ENCODE measurements at regions not wholly inside any gene's neighbourhood (a gene's known extent, or its start where the extent isn't known, plus 50 kb on each side); places are given as distances from the start of the nearest gene placed in this dataset.
"Not testable (repeated sequence)": the region's sequence is repeated elsewhere in the genome, so short reads cannot be mapped to it uniquely, and the experiment has no call there.

- DNase-seq = no peak
- ATAC-seq (ENCODE audit: low FRiP score) = no peak
- Histone ChIP-seq H3K4me1 (ENCODE audit: control insufficient read depth in 1 of 2, insufficient read depth in 2 of 2, low read length in 2 of 2) (no peaks in the 10 kb centered on the region), H3K27ac (ENCODE audit: low read depth in 1 of 2, low read length in 2 of 2) (no peak overlapping the region), H3K27me3 (ENCODE audit: control insufficient read depth in 1 of 2, insufficient read depth in 2 of 2, low read length in 1 of 2) (no peaks in the 10 kb centered on the region), H3K4me3 (ENCODE audit: low read length in 2 of 2) (no peak overlapping the region), H3K9me3 (ENCODE audit: control insufficient read depth, low read length) (no peaks in the 10 kb centered on the region), H3K36me3 (ENCODE audit: control insufficient read depth in 1 of 2, insufficient read depth in 2 of 2, low read length in 1 of 2) (no peaks in the 10 kb centered on the region)
- WGBS, 2 donors = 92 to 93% methylated on average over 1 of the region's 1 CpG
- intact Hi-C loops (cut with DNase I) = no loop called here
Measured at GRCh38 chr21:28690196-28690595, 302.5 kb downstream of the LTN1 start.

DNA sequence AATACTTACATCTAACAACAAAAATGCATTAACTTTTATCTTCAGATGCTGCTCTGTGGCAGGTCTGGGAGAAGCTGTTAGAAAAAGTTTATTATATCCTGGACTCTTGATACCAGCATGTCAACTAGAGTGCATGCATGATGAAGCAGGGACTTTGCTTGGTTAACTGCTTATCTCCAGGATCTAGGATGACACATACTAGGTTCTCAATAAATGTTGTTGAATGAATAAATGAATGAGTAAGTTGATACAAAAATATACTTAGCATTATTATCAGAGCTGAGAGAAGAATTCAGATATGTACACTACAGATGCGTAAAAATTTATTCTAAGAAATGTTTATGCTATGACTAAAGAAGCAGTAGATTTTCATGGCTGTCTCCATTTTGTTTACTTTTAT lies 304.3 kb downstream of the LTN1 start:
- DNase-seq = no peak
- H3K36me3 ChIP-seq (ENCODE audit: control insufficient read depth in 1 of 2, insufficient read depth in 2 of 2, low read length in 1 of 2) = no peaks in the 10 kb centered on the region
- no peak overlapping the region for H3K4me3 ChIP-seq (ENCODE audit: low read length in 2 of 2)
- no peaks in the 10 kb centered on the region for H3K27me3 ChIP-seq (ENCODE audit: control insufficient read depth in 1 of 2, insufficient read depth in 2 of 2, low read length in 1 of 2)
- no peaks in the 10 kb centered on the region for H3K9me3 ChIP-seq (ENCODE audit: control insufficient read depth, low read length)
- WGBS, 2 donors = 97 to 100% methylated on average over 1 of the region's 1 CpG
- H3K27ac ChIP-seq (ENCODE audit: low read depth in 1 of 2, low read length in 2 of 2) = no peak overlapping the region
- H3K4me1 ChIP-seq (ENCODE audit: control insufficient read depth in 1 of 2, insufficient read depth in 2 of 2, low read length in 2 of 2) = no peaks in the 10 kb centered on the region
- intact Hi-C loops (cut with DNase I) = no loop called here
- no peak for ATAC-seq (ENCODE audit: low FRiP score)

- WGBS, 2 donors = 82 to 90% methylated on average over 1 of the region's 1 CpG
- no peak for DNase-seq
- intact Hi-C loops (cut with DNase I) = no loop called here
Measured at GRCh38 chr21:28687586-28687985, 305.1 kb downstream of the LTN1 start.

GRCh38 chr21:28683982-28684752 lies 308.5 kb downstream of the LTN1 start:
- no peak for ATAC-seq (ENCODE audit: low FRiP score)
- no peak overlapping the region for H3K4me3 ChIP-seq (ENCODE audit: low read length in 2 of 2)
- no peaks in the 10 kb centered on the region for H3K4me1 ChIP-seq (ENCODE audit: control insufficient read depth in 1 of 2, insufficient read depth in 2 of 2, low read length in 2 of 2)
- no peaks in the 10 kb centered on the region for H3K9me3 ChIP-seq (ENCODE audit: control insufficient read depth, low read length)
- no peak for DNase-seq
- intact Hi-C loops (cut with DNase I) = no loop called here
- H3K27ac ChIP-seq (ENCODE audit: low read depth in 1 of 2, low read length in 2 of 2) = no peak overlapping the region
- H3K36me3 ChIP-seq (ENCODE audit: control insufficient read depth in 1 of 2, insufficient read depth in 2 of 2, low read length in 1 of 2) = no peaks in the 10 kb centered on the region
- WGBS, 2 donors = 68 to 74% methylated on average over 6 of the region's 6 CpGs
- no peaks in the 10 kb centered on the region for H3K27me3 ChIP-seq (ENCODE audit: control insufficient read depth in 1 of 2, insufficient read depth in 2 of 2, low read length in 1 of 2)

More at GRCh38 chr21:28687586-28687985, 305.1 kb downstream of the LTN1 start:
- H3K27me3 ChIP-seq (ENCODE audit: control insufficient read depth in 1 of 2, insufficient read depth in 2 of 2, low read length in 1 of 2) = no peaks in the 10 kb centered on the region
- H3K36me3 ChIP-seq (ENCODE audit: control insufficient read depth in 1 of 2, insufficient read depth in 2 of 2, low read length in 1 of 2) = no peaks in the 10 kb centered on the region
- no peak overlapping the region for H3K4me3 ChIP-seq (ENCODE audit: low read length in 2 of 2)
- no peak for ATAC-seq (ENCODE audit: low FRiP score)
- H3K4me1 ChIP-seq (ENCODE audit: control insufficient read depth in 1 of 2, insufficient read depth in 2 of 2, low read length in 2 of 2) = no peaks in the 10 kb centered on the region
- no peaks in the 10 kb centered on the region for H3K9me3 ChIP-seq (ENCODE audit: control insufficient read depth, low read length)
- H3K27ac ChIP-seq (ENCODE audit: low read depth in 1 of 2, low read length in 2 of 2) = no peak overlapping the region

- H3K4me3 ChIP-seq (ENCODE audit: low read length in 2 of 2); intact Hi-C loops (cut with DNase I); H3K36me3 ChIP-seq (ENCODE audit: control insufficient read depth in 1 of 2, insufficient read depth in 2 of 2, low read length in 1 of 2); H3K27me3 ChIP-seq (ENCODE audit: control insufficient read depth in 1 of 2, insufficient read depth in 2 of 2, low read length in 1 of 2); H3K27ac ChIP-seq (ENCODE audit: low read depth in 1 of 2, low read length in 2 of 2); DNase-seq; H3K4me1 ChIP-seq (ENCODE audit: control insufficient read depth in 1 of 2, insufficient read depth in 2 of 2, low read length in 2 of 2); ATAC-seq (ENCODE audit: low FRiP score); H3K9me3 ChIP-seq (ENCODE audit: control insufficient read depth, low read length): not testable (repeated sequence)
- 98 to 99% methylated on average over 3 of the region's 3 CpGs for WGBS, 2 donors
Measured at GRCh38 chr21:28682884-28683283, 309.8 kb downstream of the LTN1 start.

DNA sequence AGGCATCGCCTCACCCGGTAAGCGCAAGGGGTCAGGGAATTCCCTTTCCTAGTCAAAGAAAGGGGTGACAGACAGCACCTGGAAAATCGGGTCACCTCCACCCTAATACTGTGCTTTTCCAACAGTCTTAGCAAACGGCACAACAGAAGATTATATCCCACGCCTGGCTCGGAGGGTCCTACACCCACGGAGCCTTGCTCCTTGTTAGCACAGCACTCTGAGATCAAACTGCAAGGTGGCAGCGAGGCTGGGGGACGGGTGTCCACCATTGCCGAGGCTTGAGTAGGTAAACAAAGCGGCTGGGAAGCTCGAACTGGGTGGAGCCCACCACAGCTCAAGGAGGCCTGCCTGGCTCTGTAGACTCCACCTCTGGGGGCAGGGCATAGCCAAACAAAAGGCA lies 315.6 kb downstream of the LTN1 start:
- H3K4me3 ChIP-seq (ENCODE audit: low read length in 2 of 2); H3K27me3 ChIP-seq (ENCODE audit: control insufficient read depth in 1 of 2, insufficient read depth in 2 of 2, low read length in 1 of 2); H3K4me1 ChIP-seq (ENCODE audit: control insufficient read depth in 1 of 2, insufficient read depth in 2 of 2, low read length in 2 of 2); H3K27ac ChIP-seq (ENCODE audit: low read depth in 1 of 2, low read length in 2 of 2); intact Hi-C loops (cut with DNase I); H3K36me3 ChIP-seq (ENCODE audit: control insufficient read depth in 1 of 2, insufficient read depth in 2 of 2, low read length in 1 of 2); H3K9me3 ChIP-seq (ENCODE audit: control insufficient read depth, low read length); DNase-seq; ATAC-seq (ENCODE audit: low FRiP score): not testable (repeated sequence)
- WGBS, 2 donors = 95 to 98% methylated on average over 13 of the region's 13 CpGs

DNA sequence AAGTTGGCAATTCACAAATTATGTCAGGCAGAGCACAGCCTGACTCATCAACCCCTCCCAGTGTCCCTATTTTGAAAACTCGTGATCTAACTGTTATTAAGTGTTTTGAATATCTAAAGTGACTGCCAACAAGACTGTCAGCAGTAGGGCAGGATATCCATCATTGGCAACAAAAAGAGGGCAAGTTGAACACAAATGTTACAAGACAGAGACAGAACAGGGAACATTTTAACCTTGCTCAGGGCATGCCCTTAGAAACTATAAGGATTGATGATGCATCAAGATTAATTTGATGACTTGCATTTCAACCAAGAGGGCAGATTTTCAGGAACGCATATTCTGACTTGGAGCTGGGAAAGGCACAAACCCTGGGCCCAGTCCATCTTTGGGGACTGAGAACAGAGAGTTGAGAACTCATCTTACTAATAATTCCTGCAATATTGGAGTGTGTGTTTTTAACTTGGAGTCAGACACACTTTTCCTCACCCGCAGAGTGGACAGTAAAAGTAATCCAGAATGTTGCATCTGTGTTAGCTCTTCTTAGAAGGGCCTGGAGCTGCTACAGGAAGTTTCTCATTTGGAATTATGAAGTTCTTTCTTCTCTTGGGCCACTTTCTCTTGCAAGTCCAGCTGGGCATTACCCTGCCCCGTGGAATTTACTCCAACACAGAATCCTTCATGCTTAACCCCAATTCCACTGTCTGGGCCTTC lies 317.2 kb downstream of the LTN1 start:
- 20 to 33% methylated on average over 4 of the region's 4 CpGs for WGBS, 2 donors
- Histone ChIP-seq H3K9me3 (ENCODE audit: control insufficient read depth, low read length) (no peaks in the 10 kb centered on the region), H3K27me3 (ENCODE audit: control insufficient read depth in 1 of 2, insufficient read depth in 2 of 2, low read length in 1 of 2) (no peaks in the 10 kb centered on the region), H3K27ac (ENCODE audit: low read depth in 1 of 2, low read length in 2 of 2) (no peak overlapping the region), H3K36me3 (ENCODE audit: control insufficient read depth in 1 of 2, insufficient read depth in 2 of 2, low read length in 1 of 2) (no peaks in the 10 kb centered on the region), H3K4me1 (ENCODE audit: control insufficient read depth in 1 of 2, insufficient read depth in 2 of 2, low read length in 2 of 2) (peaks cover 2 to 3% of the 10 kb centered on the region in 2 donors), H3K4me3 (ENCODE audit: low read length in 2 of 2) (no peak overlapping the region)
- DNase-seq = no peak
- intact Hi-C loops (cut with DNase I) = no loop called here
- ATAC-seq (ENCODE audit: low FRiP score) = peak; percentile 67

GRCh38 chr21:28674763-28675162 lies 317.9 kb downstream of the LTN1 start:
- no peak for ATAC-seq (ENCODE audit: low FRiP score)
- DNase-seq = no peak
- H3K4me1 ChIP-seq (ENCODE audit: control insufficient read depth in 1 of 2, insufficient read depth in 2 of 2, low read length in 2 of 2) = peaks cover 2 to 3% of the 10 kb centered on the region in 2 donors
- H3K36me3 ChIP-seq (ENCODE audit: control insufficient read depth in 1 of 2, insufficient read depth in 2 of 2, low read length in 1 of 2) = no peaks in the 10 kb centered on the region
- H3K27ac ChIP-seq (ENCODE audit: low read depth in 1 of 2, low read length in 2 of 2) = no peak overlapping the region
- intact Hi-C loops (cut with DNase I) = no loop called here
- WGBS, 2 donors = 92 to 95% methylated on average over 2 of the region's 2 CpGs
- no peaks in the 10 kb centered on the region for H3K27me3 ChIP-seq (ENCODE audit: control insufficient read depth in 1 of 2, insufficient read depth in 2 of 2, low read length in 1 of 2)
- H3K4me3 ChIP-seq (ENCODE audit: low read length in 2 of 2) = no peak overlapping the region
- no peaks in the 10 kb centered on the region for H3K9me3 ChIP-seq (ENCODE audit: control insufficient read depth, low read length)
